HG03439 (cell line): ENCODE measurements at regions not wholly inside any gene's neighbourhood (a gene's known extent, or its start where the extent isn't known, plus 50 kb on each side); places are given as distances from the start of the nearest gene placed in this dataset.

Source experiments
- ATAC-seq: cut with Tn5 transposase; IDR thresholded peaks from one replicate; pipeline ENCODE4 v1.9.1; 2021; ENCODE audit warnings: mild to moderate bottlenecking, moderate library complexity; ENCODE audit not compliant: unreplicated experiment

- ATAC-seq: no peak
Observed at GRCh38 chr10:23868121-23868520, 340.8 kb upstream of the KIAA1217 start.

DNA sequence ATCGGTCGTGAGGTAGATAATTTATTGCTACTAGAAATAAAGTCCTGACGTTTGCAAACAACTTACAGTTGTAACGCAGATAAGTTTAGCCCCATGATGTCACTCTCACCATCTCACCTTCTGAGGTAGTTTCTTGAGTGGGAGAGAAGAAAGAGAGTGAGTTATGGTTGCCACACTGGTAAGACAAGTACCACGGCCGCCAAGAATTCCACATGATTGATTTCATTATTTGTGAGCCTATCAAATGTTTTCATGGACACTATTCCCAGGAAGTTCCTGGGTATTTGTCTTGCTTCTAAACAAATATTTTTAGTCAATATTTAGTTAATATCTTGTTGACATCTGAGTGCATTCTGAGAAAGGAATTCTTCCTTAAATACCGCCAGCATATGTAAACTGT is 339.4 kb upstream of the KIAA1217 start:
- no peak for ATAC-seq

- ATAC-seq: no peak
Observed at GRCh38 chr10:23869996-23870395, 338.9 kb upstream of the KIAA1217 start.

- no peak for ATAC-seq
Observed at GRCh38 chr10:23870651-23871610, 338.0 kb upstream of the KIAA1217 start.

- no peak for ATAC-seq
Observed at GRCh38 chr10:23872290-23872689, 336.6 kb upstream of the KIAA1217 start.

- ATAC-seq: no peak
Observed at GRCh38 chr10:23877791-23878320, 331.1 kb upstream of the KIAA1217 start.

- no peak for ATAC-seq
Observed at GRCh38 chr10:23884670-23885069, 324.3 kb upstream of the KIAA1217 start.

- ATAC-seq: no peak
Observed at GRCh38 chr10:23885853-23886252, 323.1 kb upstream of the KIAA1217 start.

DNA sequence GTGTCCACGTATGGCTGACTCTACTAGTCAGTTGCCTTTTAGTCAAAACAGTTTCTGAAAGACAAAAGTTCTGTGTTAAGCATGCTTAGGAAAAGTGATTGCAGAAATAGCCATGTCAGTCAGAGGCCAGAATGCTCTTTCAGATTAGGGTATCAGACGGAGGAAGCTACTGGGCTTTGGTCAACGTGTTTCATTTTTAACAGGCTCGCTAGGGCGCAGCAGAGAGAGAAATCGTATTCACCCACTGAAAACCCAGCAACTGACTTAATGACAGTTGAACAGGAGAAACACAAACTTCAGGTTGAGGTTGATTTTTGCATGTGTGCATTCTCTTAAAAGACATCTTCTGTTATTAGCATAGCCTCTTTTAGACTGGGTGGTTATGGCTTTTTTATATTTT is 322.6 kb upstream of the KIAA1217 start:
- no peak for ATAC-seq

GRCh38 chr10:23891301-23891700 is 317.6 kb upstream of the KIAA1217 start:
- ATAC-seq: no peak

DNA sequence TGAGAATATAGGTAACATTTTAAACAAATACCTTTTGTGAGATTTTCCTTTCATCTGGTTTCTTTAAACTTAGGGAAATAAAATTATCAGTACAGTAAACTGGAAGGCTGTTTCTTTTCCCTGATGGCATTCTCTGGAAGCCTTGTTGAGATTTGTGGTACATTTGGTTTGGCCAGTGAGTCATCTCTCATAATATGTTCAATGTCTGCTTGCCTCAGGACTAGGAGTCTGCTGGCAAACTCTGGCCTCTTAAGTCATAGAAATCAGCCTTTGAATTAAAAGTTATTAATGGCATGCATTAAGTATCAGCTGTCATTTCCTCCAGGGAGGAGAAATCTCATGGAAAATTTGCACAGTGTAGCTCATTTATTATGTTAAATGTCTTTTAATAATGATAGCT is 316.6 kb upstream of the KIAA1217 start:
- ATAC-seq: no peak

DNA sequence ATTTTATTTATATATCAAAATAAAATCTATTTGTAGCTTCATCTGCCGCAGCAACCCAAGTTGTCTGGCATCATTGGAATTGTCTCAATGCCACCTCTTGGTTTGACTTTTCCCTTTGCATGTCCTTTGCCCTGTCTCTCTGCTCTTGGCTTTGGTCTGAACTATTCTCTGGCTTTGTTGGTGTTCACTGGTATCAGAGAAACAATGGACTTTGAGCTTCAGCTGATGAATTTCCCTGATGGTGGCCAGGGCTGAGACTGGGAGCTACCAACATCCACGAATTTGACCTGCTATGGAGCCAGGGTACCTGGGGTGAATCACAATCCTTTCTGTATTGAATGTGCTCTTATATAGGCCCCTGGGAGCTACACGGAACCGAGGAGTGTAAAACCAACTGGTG is 311.7 kb upstream of the KIAA1217 start:
- ATAC-seq: no peak

DNA sequence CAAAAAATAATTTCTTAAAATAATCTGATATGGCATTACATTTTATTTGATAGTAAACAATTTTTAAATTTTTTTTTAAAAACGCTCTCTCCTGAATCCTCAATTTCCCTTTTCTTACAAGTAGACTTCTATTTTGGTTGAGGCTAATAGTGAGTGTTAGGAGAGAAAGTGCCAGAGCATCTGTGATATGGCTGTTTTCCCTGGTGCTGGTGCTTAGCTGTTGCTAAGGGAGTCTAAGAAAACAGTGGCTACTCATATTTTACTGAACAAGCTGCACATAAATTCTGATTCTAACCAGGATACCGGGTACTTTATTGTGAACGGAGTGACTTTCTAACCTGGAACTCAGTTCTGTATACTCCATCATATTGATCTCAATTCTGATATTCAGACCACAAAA is 311.1 kb upstream of the KIAA1217 start:
- ATAC-seq: no peak

GRCh38 chr10:23899166-23899565 is 309.8 kb upstream of the KIAA1217 start:
- no peak for ATAC-seq

DNA sequence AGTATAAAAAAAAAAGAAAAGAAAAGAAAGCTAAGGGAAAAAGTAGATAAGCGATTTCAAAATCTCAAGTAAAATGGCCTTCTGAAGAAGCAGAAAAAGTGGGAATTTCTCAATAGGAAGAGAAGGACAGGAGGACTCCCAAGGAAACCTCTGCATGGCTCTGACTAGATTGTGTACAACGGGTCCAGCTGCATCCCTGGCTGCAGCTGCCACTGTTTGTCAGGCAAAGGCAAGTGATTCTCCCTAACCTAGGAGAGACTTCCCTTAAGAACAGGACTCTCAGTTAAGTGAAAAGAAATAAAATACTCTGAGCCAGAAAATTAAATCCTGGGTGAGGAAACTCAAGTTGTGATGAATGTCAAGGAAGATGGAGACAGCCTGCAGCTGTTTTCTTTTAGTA is 298.6 kb upstream of the KIAA1217 start:
- ATAC-seq: no peak

DNA sequence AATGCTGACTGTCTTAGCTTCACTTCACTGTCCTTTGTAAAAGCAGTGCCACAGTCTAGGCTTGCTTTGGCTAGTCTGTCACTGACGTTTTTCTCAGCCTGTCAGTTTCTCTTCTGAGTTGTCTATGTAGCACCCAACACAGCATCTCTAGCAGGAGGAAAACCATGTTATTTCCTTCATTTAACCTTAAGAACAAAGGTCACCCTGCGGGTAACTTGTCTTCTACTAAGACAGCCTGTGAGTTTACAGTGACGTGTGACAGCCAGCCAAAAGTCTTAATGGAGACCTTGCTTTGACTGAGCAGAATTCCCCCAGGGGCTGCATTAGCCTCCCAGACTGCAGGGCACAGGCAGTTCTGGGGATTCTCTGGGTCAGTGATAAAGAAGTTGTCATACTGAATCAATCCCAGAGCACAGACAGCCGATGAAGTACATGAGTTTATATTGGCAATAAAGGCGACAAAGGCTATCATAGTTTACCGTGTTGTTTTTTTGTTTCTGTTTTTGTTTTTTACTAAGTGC is 296.0 kb upstream of the KIAA1217 start:
- ATAC-seq: no peak

GRCh38 chr10:23914641-23915040 is 294.3 kb upstream of the KIAA1217 start:
- no peak for ATAC-seq

DNA sequence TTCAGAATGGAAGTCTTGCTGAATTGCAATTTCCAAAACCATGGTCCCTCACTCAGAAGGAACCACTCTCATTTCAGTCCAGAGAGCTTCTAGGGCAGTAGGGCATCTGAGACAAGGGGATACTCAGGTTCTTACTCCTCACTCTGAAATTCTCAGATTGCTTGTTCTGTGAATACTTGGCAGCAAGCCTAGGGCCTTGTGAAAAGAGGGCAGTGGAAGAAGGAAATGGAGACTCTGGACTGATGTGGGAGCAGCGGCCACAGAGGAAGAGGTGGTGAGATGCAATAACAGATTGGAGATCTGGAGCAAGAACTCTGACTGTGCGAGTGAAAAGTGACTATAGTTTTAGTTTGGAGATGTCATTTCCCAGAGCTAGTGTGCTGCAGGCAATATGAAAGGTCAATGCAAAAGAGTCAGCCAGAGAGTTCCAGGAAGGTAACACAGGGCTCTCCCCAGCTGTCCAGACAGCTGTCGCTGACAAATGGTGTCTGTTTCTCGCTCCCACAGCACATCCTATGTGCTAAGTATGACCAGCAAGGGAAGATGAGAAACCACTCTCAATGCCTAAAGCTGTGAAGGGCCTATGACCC is 291.6 kb upstream of the KIAA1217 start:
- no peak for ATAC-seq

DNA sequence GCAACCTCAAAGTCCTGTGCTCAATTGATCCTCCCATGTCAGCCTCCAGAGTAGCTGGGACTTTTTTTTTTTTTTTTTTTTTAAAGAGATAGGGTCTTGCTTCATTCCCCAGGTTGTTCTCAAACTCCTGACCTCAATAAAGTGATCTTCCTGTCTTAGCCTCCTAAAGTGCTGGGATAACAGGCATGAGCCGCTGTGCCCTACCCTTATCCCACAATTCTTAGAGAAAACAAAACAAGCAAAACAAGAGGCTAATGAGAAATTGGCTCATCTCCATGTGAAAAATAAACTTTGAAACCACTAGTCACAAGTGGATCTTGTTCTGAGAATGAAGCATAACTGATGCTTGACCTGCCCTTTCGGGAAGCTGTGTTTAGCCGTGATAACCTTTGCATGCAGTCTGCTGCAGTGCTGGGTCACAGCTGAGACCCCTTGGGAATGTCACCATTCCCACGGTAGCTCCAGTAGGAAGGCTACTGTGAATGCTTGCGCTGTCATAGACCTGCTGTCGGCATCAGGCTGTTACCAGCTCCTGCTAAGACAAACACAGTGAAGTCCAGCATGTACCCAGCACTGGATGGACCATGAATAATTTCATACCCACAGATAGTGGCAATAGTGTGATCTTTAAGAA is 290.7 kb upstream of the KIAA1217 start:
- no peak for ATAC-seq

- no peak for ATAC-seq
Observed at GRCh38 chr10:23918839-23919238, 290.1 kb upstream of the KIAA1217 start.

- ATAC-seq: no peak
Observed at GRCh38 chr10:23927576-23928325, 281.2 kb upstream of the KIAA1217 start.
